Limb (tissue), 2 donors: ENCODE measurements at regions not wholly inside any gene's neighbourhood (a gene's known extent, or its start where the extent isn't known, plus 50 kb on each side); places are given as distances from the start of the nearest gene placed in this dataset.

Experiments used
- DNase-seq, 2 donors: peaks; one replicate each; pipeline ENCODE4 v3.0.0-alpha.2; 2016; ENCODE audit errors: extremely low spot score in 2 of 2

DNA sequence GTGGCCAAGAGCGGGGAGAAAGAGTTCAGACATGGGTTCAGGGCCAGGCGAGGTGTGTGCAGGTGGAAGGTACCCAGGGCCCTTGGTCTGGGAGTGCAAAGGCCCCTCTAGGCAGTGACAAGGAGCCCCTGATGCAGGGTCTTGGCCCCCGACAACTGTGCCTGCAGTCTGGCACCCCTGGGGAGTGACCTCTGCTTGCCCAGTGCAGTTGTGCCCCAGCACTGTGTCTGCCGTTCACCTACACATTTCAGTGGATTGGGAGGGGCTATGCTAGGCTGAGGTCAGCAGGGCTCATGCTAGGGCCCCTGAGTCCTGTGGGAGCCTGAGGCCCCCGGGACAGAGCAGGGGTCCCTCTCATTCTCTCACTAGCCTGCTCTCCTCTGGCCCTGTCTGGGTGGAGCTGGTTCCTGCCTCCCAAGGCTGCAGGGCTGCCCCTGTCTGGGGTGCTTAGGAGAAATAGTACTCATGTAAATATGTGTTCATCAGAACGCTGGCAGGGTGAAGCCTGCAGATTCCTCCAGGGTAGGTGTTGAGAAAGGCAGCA is 550.4 kb downstream of the TCERG1L start:
- no peak for DNase-seq

DNA sequence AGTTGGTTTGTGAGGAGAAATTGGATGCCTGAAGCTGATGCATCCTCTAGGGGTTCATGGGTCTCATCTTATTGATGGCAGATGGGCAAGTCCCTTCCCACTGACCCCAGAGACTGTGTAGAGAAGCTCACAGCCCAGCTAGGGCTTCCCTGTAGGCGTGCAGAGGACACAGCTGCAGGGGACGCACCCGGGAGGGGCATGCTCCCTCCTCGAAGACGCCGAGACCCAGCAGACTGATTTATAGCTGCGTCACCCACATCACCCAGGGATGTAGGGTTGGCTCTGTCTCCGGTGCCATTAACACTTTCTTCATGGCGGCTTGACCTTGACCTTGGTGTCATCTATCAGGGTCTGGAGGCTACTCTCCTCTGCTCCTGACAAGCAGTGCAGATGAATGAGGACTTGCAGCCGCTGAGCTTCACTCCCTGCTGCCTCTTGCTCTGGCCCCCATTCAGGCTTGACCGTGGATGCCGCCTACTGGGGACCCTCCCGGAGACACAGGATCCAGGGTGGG is 549.7 kb downstream of the TCERG1L start:
- no peak for DNase-seq

DNA sequence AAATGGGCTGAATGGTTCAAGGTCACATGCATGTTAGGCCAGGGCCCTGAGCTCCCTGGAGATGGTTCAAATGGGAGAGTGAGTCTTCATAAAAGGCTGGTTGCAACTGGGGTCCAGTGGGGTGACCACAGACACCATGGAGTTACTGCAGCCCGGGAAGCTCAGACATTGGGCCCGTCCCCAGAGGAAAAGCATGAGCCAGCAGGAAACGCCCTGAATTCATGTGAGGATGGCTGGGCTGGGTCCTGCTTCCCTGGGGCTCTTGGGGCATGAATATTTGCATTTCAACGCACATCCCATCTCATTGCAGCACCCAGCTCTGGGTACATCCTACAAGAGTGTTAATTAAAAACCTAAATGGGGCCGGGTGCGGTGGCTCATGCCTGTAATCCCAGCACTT is 549.0 kb downstream of the TCERG1L start:
- no peak for DNase-seq

DNA sequence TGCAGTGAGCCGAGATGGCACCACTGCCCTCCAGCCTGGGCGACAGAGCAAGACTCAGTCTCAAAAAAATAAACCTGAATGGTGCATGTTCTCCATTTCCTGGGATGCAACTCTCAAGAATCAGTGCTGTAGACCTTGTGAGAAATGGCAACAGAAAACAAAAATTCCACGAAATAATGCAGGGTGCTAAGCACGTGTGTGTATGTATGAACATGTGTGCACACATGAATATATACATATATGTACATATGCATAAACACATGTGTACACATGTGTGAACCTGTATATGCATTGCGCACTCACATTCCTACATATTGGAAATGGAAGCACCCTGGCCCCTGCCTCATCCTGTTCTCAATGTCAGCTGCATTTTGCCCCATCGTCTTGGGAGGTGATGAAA is 548.5 kb downstream of the TCERG1L start:
- no peak for DNase-seq

DNA sequence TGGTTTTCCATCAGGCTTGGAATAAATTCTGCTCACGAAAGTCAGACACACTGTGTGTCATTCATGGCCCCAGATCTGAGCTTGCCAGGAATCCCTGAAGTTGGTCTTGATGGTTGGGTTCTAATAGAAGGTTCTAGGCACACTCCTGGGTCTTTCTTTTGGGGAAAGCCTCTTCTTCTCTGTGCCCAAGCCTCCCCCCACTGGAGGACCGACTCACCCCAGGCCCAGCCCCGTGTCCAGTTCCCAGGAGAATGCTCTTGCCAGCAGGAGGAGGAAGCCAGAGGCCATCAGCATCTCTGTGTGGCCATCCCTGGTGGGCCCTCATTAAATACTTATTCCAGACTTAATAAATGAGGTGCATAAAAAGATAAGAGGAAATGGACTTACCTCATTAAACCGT is 548.0 kb downstream of the TCERG1L start:
- no peak for DNase-seq

DNA sequence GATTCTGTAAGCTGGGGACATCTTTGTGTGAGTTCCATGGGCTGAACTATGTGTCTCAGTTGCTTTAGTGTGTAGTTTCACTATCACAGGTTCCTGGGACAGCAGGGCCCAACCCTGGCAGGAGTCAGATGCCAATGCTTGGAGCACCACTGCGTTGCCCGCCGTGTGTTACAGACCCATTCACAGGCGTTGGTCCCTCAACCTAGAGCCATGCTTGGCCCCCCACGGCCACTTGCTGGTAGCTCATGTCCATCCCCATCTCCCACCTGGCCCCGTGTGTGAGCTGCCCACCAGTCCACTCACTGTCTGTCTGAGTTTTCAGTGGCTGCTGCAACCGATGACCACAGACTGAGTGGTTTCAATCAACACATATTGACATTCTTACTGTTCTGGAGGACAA is 546.9 kb downstream of the TCERG1L start:
- DNase-seq, result no peak

DNA sequence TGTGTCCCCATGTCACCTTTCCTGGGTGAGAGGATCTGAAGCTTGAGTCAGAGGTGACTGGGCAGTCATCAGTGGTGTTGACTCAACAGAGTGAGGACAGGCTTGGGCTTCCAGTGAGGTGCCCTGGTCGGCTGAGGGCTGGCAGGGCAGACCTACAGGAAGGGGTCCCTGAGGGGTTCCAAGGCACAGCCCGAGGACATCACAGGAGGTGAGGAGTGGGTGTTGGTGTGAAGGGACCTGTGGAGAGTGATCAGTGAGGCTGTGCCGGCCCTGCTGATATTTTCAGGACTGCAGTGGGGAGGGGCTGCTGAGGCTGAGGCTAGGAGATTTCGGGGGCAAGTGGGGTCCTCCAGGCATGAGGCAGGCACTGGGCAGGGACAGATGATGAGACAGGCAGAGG is 545.5 kb downstream of the TCERG1L start:
- DNase-seq, result no peak

DNA sequence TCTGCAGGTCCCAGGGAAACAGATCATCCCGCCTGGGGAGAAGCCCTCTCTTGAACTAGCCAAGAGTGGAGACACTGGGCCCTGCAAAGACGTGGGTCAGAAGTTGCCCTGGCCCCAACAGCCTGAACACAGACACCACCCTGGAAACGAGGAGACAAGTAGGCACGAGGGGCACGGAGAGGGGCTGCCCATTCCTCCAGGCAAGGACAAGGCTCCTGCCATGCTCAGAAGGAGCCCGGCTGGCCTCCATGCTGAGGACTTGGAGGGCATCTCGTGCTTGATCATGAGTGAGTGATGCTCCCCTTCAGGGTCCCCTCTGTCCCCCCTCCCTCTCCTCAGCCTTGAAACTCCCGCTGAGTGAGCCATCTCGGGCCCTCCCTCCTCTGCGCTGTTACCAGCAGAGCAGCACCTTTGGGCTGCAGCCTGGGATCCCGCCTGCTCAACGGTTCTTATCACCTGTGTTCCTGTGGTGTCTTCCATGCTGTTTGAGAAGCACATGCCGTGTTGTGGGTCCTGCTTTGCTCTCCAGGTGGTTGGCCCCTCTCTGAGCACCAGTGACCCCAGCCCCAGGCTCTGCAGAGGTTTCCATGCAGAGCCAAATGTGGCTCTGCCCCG is 544.3 kb downstream of the TCERG1L start:
- DNase-seq, result no peak

DNA sequence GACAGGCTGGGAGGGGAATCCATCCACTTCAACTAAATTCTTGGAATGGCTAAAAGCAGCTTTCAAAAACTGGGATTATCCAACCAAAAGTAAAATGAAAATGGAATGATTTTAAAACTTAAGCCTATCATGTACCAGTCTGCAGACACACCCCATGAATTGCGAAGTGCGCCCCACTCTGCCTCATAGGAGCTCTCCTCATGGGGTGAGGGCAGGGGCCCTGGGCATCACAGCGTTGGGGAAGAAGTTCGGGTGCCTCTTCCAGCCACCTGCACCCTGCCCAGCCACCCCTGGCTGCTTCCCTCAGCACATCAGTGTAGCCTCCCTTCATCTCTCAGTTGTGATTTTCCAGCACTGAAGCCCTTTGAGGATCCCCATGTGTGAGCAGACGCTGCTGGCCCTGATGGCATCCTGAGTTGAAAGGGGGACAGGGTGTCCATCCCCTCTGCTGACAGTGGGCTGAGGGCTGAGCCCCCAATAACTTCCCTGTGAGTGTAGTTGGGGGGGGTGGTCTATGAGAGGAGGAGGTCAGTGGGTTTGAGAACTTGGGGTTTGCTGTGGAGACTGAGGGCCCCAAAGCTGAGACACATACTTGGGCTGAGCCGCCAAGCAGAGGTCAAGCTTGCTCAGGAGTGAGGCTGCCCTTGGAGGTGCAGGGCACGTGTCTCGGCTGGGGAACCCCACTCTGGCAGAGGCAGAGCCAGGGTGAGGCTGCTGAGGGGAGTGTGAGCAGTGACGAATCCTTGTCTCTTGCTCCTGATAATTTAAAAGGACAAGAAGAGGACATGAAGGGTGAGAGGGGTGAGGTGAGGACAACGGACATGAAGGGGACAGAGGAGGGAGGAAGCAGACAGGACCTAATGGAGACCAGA is 542.1 kb downstream of the TCERG1L start:
- DNase-seq, result no peak

DNA sequence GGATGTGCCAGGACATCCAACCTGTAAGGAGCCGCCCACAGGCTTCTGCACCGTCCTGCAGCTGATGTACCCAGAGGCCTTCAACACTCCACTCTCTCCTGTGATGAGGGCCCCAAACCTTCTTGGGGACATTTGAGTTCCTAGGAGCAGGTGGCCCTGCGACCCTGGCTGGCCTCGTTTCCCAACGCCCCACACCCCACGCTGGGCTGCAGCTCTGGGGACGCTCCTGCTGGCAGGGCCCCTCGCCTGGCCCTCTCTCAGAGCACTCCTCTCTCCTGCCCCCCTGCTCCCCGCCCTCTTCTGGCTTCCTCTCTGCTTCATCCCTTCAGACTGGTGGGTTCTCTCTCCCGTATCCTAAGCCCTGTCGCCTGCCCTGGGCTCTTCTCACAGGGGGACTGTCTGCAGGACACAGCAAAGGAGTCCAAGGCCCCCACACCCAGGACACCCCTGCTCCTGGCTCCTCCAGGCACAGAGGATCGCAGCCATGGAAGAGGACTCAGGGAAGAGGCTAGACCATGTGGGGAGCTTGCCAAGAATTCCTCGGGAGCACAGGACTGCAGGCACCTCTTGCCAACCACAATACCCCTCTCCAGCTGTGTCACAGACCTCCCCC is 541.4 kb downstream of the TCERG1L start:
- no peak for DNase-seq

DNA sequence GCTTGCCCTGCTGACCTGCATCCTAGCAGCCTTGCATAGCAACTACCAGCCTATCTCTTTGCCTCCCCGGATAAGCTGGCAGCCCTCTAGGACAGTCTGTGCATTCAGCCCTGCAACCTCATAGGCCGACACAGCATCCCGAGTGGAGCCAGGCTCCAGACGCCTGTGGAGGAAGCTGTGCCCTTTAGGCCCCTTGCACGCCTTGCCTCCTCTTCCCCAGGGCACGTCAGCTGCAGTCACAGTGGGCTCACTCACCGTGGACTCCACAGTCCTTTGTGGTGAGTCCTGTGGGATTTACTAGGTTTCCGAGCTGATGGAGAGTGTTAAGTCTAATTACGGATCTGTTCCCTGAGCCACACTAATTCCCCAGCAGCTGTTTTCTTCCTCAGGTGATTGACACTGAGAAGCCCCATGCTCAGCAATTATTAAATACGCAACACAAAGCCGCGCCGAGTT is 540.0 kb downstream of the TCERG1L start:
- DNase-seq, result no peak

DNA sequence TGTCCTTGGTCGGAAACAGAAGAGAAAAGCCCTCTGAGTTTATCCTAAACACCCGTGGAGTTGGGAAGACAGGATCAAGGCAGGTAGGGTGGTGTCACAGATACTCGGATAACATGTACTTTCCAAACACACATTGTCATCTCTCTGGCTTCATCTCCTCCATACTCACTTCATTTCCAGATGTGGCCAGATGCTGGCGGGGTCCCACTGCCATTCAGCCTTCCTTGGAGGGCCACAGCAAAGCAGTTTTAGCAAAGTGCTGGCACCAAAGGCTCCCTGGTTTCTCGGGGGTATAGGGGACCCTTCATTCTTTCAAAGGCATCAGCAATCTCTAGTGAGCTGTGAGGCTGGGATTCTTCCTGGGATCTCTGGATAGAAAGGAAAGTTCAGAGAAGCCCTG is 539.5 kb downstream of the TCERG1L start:
- no peak for DNase-seq

DNA sequence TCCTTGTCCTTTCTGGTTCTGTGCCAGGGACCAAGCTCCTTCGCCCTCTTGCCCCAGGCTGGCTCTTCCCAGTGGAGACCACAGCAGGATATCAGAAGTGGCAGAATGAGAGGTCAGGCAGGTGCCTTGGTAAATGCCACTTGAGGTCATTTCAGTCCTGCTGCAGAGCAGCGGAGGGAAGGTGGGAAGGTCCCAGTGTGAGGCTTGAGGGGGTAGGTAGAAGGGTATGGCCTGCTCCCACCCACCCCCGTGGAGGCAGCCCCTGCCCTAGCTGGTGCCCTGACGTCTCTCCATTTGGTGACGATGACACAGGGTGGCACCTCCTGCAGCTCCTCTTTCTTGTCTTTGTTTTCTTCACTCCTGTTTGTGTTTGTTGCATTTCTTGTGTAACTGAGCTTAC is 538.8 kb downstream of the TCERG1L start:
- no peak for DNase-seq

DNA sequence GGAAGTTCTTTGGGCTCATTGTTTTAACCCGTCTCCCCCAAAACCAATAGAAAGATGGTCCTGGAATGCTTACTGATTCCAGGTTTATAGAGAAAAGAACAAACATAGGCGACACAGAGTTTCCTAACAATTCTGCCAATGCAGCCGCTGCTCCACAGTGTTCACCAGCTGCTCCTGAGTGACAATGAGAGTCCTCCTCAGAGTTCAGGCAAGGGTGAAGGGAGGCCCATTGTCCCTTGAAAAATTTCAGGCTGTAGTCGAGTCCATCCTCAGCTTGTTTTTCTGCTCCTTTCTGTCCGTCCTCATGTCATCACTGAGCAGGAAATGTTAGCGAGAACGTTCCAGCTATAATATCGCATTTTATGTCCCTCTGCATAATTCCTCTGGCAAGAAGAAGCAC is 537.6 kb downstream of the TCERG1L start:
- no peak for DNase-seq

DNA sequence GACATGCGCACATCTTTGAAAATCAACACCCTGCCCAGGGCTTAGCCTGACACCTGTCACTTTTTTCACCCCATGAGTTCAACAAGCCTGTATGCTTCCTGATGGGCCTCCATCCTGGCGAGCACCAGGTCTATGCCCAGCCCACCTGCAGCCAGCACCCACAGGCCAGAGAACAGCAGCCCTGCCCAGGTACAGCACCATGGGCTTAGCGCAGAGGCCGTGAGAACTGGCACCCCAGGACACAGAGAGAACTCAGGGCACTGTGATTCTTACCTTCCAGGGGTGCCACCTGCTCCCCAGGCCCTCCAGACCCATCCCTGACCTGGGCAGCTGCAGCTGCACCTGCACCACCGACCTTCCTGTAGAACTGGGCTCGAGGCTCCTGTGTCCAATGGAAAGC is 536.6 kb downstream of the TCERG1L start:
- DNase-seq, result no peak

DNA sequence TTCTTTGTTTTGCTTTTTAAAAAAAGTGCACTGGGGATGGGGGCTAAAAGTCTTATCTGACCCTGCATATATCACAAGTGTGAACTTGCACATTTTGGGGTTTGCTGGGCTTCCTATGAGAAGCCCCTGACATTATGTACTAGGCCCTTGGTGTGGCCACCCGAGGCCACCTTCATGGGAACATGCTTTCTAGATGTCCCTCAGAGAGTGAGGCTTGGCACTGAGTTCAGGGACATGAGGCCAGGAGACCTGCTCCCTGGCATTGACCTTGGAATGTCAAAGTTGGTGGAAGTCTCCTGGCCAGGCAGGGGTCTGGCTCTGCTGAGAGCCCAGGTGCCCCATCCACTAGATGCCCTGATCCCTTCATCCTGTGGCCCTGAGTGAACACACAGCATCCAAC is 536.2 kb downstream of the TCERG1L start:
- DNase-seq, result no peak

DNA sequence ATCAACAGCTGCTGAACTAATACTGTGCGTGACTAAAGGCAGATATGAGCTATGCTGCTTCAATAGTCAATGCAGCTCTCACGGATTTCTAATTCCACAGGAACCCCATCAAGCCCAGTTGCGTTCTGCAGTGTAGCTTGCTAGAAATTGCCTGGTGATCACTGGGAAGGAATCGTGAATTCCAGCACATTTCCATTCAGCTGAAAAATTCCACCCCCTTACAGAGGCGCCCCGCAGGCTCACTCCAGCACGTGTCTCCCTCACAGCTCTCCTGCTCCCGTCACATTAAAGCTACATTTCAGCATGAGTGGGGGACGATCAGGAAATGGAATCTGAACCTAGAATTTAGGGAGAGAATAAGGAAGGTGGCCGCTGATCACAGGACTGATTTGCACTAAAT is 534.8 kb downstream of the TCERG1L start:
- DNase-seq, result peak in 1 of 2 donors; percentile 21

DNA sequence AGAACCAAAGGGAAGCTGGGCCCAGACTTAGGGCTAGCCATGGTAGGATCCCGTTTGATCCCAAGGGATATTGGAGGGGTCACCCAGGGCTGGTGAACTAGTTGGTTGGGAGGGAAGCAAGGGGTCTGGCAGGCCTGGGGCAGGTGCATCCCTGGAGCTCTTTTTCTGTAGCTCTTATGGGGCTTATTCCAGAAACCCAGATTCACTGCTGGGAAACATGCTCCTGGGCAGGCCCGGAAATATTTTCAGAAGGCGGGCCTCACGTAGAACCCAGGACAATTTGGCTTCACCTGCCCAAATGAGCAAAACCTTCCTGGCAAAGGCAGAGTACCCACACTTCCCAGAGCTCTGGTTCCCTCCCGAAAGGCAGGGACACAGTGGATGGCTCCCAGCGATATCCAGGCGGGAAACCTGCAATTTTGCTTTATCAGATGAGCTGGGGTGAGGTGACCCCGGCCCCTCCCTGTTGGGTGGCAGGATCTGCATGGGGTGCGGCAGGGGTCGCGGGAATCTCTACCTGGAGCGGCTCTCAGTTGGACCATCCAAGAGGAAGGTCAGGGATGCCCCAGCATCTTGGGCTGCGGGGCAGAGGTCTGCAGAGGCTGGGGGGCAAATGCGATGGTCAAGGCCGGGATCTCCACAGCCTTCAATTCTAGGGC is 533.9 kb downstream of the TCERG1L start:
- no peak for DNase-seq

DNA sequence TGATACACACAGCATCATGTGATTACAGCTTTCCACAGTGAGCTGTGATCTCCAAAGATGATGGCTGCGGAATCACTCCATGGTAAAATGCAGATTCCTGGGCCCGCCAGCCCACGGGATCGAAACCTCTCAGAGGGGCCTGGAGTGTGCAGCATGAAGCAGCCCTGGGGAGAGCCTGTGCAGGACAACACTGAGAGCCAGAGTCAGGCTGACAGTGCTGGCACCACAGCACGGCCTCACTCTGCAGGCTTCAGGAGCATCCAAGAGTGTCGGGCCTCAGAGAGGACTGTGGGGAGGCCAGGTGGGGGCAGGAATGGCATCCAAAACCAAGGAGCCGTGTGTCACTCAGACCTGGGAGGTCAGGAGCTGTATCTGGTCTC is 533.4 kb downstream of the TCERG1L start:
- DNase-seq, result no peak

DNA sequence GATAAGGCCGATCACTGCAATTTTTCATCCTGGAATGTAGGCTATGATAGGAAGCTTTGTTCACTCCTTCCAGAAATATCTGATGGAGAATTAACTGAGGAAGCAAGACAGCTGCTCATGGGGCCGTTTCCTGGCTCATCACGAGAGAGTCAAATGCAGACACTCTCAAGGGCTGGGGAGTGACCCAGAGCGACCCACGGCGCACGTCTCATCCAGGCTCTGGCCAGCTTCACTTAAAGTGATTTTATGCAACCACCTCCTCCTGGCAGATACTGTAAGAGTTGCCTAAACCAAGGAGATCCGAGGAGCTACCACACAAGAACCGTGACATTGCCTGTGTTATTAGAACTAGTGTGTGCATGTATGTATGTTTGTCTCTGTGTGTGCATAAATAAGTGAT is 530.8 kb downstream of the TCERG1L start:
- DNase-seq, result no peak

DNA sequence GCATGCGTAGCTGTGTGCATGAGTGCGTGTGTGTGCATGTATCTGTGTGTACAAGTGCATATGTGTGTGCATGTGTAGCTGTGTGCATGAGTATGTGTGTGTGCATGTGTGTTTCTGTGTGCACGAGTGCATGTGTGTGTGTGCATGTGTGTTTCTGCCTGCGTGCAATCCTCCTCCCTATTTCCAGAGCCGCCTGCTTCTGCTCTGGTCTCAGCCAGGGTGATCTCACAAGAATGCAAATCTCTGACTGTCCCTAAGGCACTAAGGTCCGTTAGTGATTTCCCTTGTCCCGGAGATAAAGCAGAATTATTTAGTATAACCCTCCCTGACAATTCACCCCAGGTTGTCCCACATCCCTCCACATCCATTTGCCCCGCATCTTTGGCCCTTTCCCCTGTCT is 530.3 kb downstream of the TCERG1L start:
- DNase-seq, result no peak

DNA sequence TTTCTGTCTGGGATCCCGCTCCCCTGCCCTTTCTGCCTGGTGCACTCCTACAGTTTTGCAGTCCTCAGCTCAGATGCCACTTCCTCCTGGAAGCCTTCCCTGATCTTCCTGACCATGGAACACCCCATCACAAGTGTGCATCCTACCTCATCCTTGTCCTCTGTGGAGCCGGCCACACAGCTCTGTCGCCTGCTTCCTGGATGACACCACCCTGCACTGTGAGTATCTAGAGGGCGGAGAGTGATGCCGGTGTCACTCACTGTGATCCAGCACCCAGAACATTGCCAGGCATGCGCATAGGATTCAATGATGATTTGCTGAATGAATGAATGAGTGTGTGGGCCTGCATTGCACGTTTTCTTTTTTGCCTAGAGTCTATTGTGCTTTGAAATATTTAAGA is 529.9 kb downstream of the TCERG1L start:
- DNase-seq, result no peak
